T-helper 1 cell treated with Interleukin-12 subunit alpha and Interleukin-12 subunit beta and Interleukin-4 antibody, amounts not matched to agents 30 ng/mL and 1 ng/mL, for 36 hours (primary cell): ENCODE measurements at regions not wholly inside any gene's neighbourhood (a gene's known extent, or its start where the extent isn't known, plus 50 kb on each side); places are given as distances from the start of the nearest gene placed in this dataset.
"Not testable (repeated sequence)": the region's sequence is repeated elsewhere in the genome, so short reads cannot be mapped to it uniquely, and the experiment has no call there.

Experiments
- intact Hi-C: fragments of 100-400 bp; cut with micrococcal nuclease; formaldehyde crosslinking; loops from one replicate; pipeline ENCODE4 v1.15.1; 2024

GRCh38 chr5:96321345-96321744 lies 111.7 kb downstream of the PCSK1 start:
- intact Hi-C loops = no loop called here

- intact Hi-C loops = no loop called here
These were observed 112.3 kb downstream of the PCSK1 start for GRCh38 chr5:96320797-96321196.

GRCh38 chr5:96319981-96320739 lies 112.9 kb downstream of the PCSK1 start:
- intact Hi-C loops = not testable (repeated sequence)

- intact Hi-C loops = no loop called here
These were observed 114.4 kb downstream of the PCSK1 start for GRCh38 chr5:96318569-96319110.

- intact Hi-C loops = no loop called here
These were observed 115.1 kb downstream of the PCSK1 start for GRCh38 chr5:96317945-96318344.

GRCh38 chr5:96316487-96316886 lies 116.6 kb downstream of the PCSK1 start:
- intact Hi-C loops = no loop called here

GRCh38 chr5:96316017-96316416 lies 117.0 kb downstream of the PCSK1 start:
- intact Hi-C loops = no loop called here

GRCh38 chr5:96315431-96315830 lies 117.6 kb downstream of the PCSK1 start:
- intact Hi-C loops = no loop called here

GRCh38 chr5:96312383-96312782 lies 120.7 kb downstream of the PCSK1 start:
- intact Hi-C loops = no loop called here

GRCh38 chr5:96307047-96307446 lies 126.0 kb downstream of the PCSK1 start:
- intact Hi-C loops = not testable (repeated sequence)

GRCh38 chr5:96302174-96302738 lies 130.8 kb downstream of the PCSK1 start:
- intact Hi-C loops = no loop called here

GRCh38 chr5:96300976-96301375 lies 132.1 kb downstream of the PCSK1 start:
- intact Hi-C loops = no loop called here

- intact Hi-C loops = loop anchor here (2.0 kb wide), 1 partner anchor 17 kb away; no protein-coding TSS in a partner anchor
These were observed 135.2 kb downstream of the PCSK1 start for GRCh38 chr5:96297867-96298266.

- intact Hi-C loops = loop anchor here (2.0 kb wide), 1 partner anchor 16 kb away; no protein-coding TSS in a partner anchor
These were observed 135.8 kb downstream of the PCSK1 start for GRCh38 chr5:96297290-96297689.

- intact Hi-C loops = no loop called here
These were observed 138.2 kb downstream of the PCSK1 start for GRCh38 chr5:96294884-96295202.

GRCh38 chr5:96293966-96294883 lies 138.8 kb downstream of the PCSK1 start:
- intact Hi-C loops = no loop called here

- intact Hi-C loops = no loop called here
These were observed 140.3 kb downstream of the PCSK1 start for GRCh38 chr5:96292582-96293247.

GRCh38 chr5:96289287-96289686 lies 143.8 kb downstream of the PCSK1 start:
- intact Hi-C loops = not testable (repeated sequence)

GRCh38 chr5:96288845-96289185 lies 144.2 kb downstream of the PCSK1 start:
- intact Hi-C loops = no loop called here

- intact Hi-C loops = no loop called here
These were observed 144.7 kb downstream of the PCSK1 start for GRCh38 chr5:96288166-96288844.

- intact Hi-C loops = no loop called here
These were observed 145.9 kb downstream of the PCSK1 start for GRCh38 chr5:96287136-96287535.
